ENCODE measurements at regions not wholly inside any gene's neighbourhood (a gene's known extent, or its start where the extent isn't known, plus 50 kb on each side); places are given as distances from the start of the nearest gene placed in this dataset.

- TF ChIP-seq ZNF462 (CRISPR knock-in tag; IDR thresholded peaks at IDR 0.05) = no peak
- no peak for TF ChIP-seq ETS1 (IDR thresholded peaks at IDR 0.05)
- no peak for TF ChIP-seq EZH2phosphoT487 (IDR thresholded peaks at IDR 0.05; ENCODE audit: unreplicated experiment)
- TF ChIP-seq CTCF (conservative IDR thresholded peaks at IDR 0.05; ENCODE audit: low read depth in 2 of 2) = no peak
- no peak for TF ChIP-seq ZNF114 (CRISPR knock-in tag; IDR thresholded peaks at IDR 0.05)
- no peak for TF ChIP-seq REST (IDR thresholded peaks at IDR 0.05; ENCODE audit: unreplicated experiment)
Measured at GRCh38 chr2:145609951-145610350, 1090.0 kb upstream of the ZEB2 start (continued).

Measured in GM23338 (cell line).